Esophagus squamous epithelium (tissue), 4 donors: ENCODE measurements at regions not wholly inside any gene's neighbourhood (a gene's known extent, or its start where the extent isn't known, plus 50 kb on each side); places are given as distances from the start of the nearest gene placed in this dataset.

Experiments used
- CTCF ChIP-seq, 6 experiments: fragments of 450-650 bp in 4 of 6; fragments of 200-600 bp in 2 of 6; sonication (generic) in 2 of 6; IDR thresholded peaks; one replicate each; pipeline ENCODE4 v1.5.1; 2016 to 2019; ENCODE audit warnings: antibody characterized with exemption in 6 of 6, mild to moderate bottlenecking in 4 of 6, moderate library complexity in 4 of 6
- POLR2A ChIP-seq, 4 donors: fragments of 450-650 bp; IDR thresholded peaks; one replicate each; pipeline ENCODE4 v1.6.1; 2017; ENCODE audit warnings: antibody characterized with exemption in 4 of 4, mild to moderate bottlenecking in 4 of 4, moderate library complexity in 3 of 4

DNA sequence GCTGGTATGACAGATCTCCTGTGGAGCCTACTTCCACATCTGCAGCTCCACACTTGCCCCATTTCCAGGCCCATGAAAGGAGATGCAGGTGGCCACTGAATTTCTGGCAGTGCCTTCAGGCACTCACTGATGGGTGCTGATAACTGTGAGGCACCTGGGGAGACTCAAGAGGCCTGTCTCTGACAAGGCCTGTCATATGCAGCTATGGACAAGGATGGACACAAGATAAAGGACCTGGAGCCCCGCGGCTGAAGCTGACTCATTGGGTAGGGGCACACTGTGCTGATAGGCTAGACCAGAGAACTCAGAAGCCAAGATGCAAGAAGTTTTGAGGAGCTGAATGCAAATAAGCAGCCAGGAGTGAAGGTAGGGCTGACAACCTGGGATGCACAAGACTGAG, 81.0 kb upstream of the LRFN2 start:
- TF ChIP-seq CTCF (IDR thresholded peaks at IDR 0.05) (no peak), POLR2A (IDR thresholded peaks at IDR 0.05) (no peak)
